ENCODE measurements at regions not wholly inside any gene's neighbourhood (a gene's known extent, or its start where the extent isn't known, plus 50 kb on each side); places are given as distances from the start of the nearest gene placed in this dataset.

- intact Hi-C loops (cut with micrococcal nuclease; ENCODE audit: unreplicated experiment) = loop anchor here (10.0 kb wide), 1 partner anchor 203 kb away; no protein-coding TSS in a partner anchor
- no peaks in the 10 kb centered on the region for H3K9me3 Mint-ChIP-seq (ENCODE audit: low read depth, unreplicated experiment)
- no peaks in the 10 kb centered on the region for H3K27me3 Mint-ChIP-seq (ENCODE audit: unreplicated experiment)
- DNase-seq = no peak
- H3K4me3 Mint-ChIP-seq (ENCODE audit: low read depth, unreplicated experiment) = peak overlapping the region; percentile 44
- no peak for TF ChIP-seq CTCF (IDR thresholded peaks at IDR 0.05; ENCODE audit: unreplicated experiment)
- peak overlapping the region; percentile 59 for H3K27ac Mint-ChIP-seq (ENCODE audit: unreplicated experiment)
- CTCF ChIA-PET = interaction anchor here (1.6 kb wide), 2 partner anchors 21 to 150 kb away, joined by 3 to 9 read pairs; no protein-coding TSS in a partner anchor
- no peaks in the 10 kb centered on the region for H3K36me3 Mint-ChIP-seq (ENCODE audit: insufficient read depth, unreplicated experiment)
- BruUV-seq (replicated peaks) = no TSS peak
- peaks cover 39% of the 10 kb centered on the region for H3K4me1 Mint-ChIP-seq (ENCODE audit: low read depth, unreplicated experiment)
Observed at GRCh38 chr2:19141234-19142004, 217.0 kb downstream of the OSR1 start.

- no TSS peak for BruUV-seq (replicated peaks)
- TF ChIP-seq CTCF (IDR thresholded peaks at IDR 0.05; ENCODE audit: unreplicated experiment) = no peak
- DNase-seq = peak; percentile 66
- H3K27ac Mint-ChIP-seq (ENCODE audit: unreplicated experiment) = peak overlapping the region; percentile 59
- no peaks in the 10 kb centered on the region for H3K9me3 Mint-ChIP-seq (ENCODE audit: low read depth, unreplicated experiment)
- peaks cover 39% of the 10 kb centered on the region for H3K4me1 Mint-ChIP-seq (ENCODE audit: low read depth, unreplicated experiment)
- no peaks in the 10 kb centered on the region for H3K36me3 Mint-ChIP-seq (ENCODE audit: insufficient read depth, unreplicated experiment)
- peak overlapping the region; percentile 44 for H3K4me3 Mint-ChIP-seq (ENCODE audit: low read depth, unreplicated experiment)
- intact Hi-C loops (cut with micrococcal nuclease; ENCODE audit: unreplicated experiment) = loop anchor here (1.0 to 10.0 kb wide), 2 partner anchors 149 to 204 kb away; no protein-coding TSS in a partner anchor
- H3K27me3 Mint-ChIP-seq (ENCODE audit: unreplicated experiment) = no peaks in the 10 kb centered on the region
- CTCF ChIA-PET = interaction anchor here (1.6 kb wide), 2 partner anchors 20 to 149 kb away, joined by 3 to 9 read pairs; no protein-coding TSS in a partner anchor
Observed at GRCh38 chr2:19140463-19141208, 217.8 kb downstream of the OSR1 start.

GRCh38 chr2:19139386-19139785 is 219.0 kb downstream of the OSR1 start:
- intact Hi-C loops (cut with micrococcal nuclease; ENCODE audit: unreplicated experiment) = loop anchor here (5.0 kb wide), 1 partner anchor 543 kb away; no protein-coding TSS in a partner anchor
- Mint-ChIP-seq H3K9me3 (ENCODE audit: low read depth, unreplicated experiment) (no peaks in the 10 kb centered on the region), H3K4me1 (ENCODE audit: low read depth, unreplicated experiment) (peaks cover 39% of the 10 kb centered on the region), H3K36me3 (ENCODE audit: insufficient read depth, unreplicated experiment) (no peaks in the 10 kb centered on the region), H3K4me3 (ENCODE audit: low read depth, unreplicated experiment) (no peak overlapping the region), H3K27ac (ENCODE audit: unreplicated experiment) (no peak overlapping the region), H3K27me3 (ENCODE audit: unreplicated experiment) (no peaks in the 10 kb centered on the region)
- BruUV-seq (replicated peaks) = no TSS peak
- no peak for TF ChIP-seq CTCF (IDR thresholded peaks at IDR 0.05; ENCODE audit: unreplicated experiment)
- no peak for DNase-seq
- CTCF ChIA-PET = interaction anchor here (1.3 kb wide), 1 partner anchor 9 kb away, joined by 6 read pairs; no protein-coding TSS in a partner anchor

- no peak for TF ChIP-seq CTCF (IDR thresholded peaks at IDR 0.05; ENCODE audit: unreplicated experiment)
- no peaks in the 10 kb centered on the region for H3K36me3 Mint-ChIP-seq (ENCODE audit: insufficient read depth, unreplicated experiment)
- peaks cover 39% of the 10 kb centered on the region for H3K4me1 Mint-ChIP-seq (ENCODE audit: low read depth, unreplicated experiment)
- peaks cover 2% of the 10 kb centered on the region for H3K9me3 Mint-ChIP-seq (ENCODE audit: low read depth, unreplicated experiment)
- no peak for DNase-seq
- BruUV-seq (replicated peaks) = no TSS peak
- CTCF ChIA-PET = interaction anchor here (1.3 kb wide), 1 partner anchor 8 kb away, joined by 6 read pairs; no protein-coding TSS in a partner anchor
- H3K27me3 Mint-ChIP-seq (ENCODE audit: unreplicated experiment) = no peaks in the 10 kb centered on the region
- H3K4me3 Mint-ChIP-seq (ENCODE audit: low read depth, unreplicated experiment) = no peak overlapping the region
- H3K27ac Mint-ChIP-seq (ENCODE audit: unreplicated experiment) = peak overlapping the region; percentile 68
- intact Hi-C loops (cut with micrococcal nuclease; ENCODE audit: unreplicated experiment) = loop anchor here (5.0 kb wide), 1 partner anchor 544 kb away; no protein-coding TSS in a partner anchor
Observed at GRCh38 chr2:19138264-19138825, 220.1 kb downstream of the OSR1 start.

Data from Calu3 (cell line).